A673 (cell line): ENCODE measurements at regions not wholly inside any gene's neighbourhood (a gene's known extent, or its start where the extent isn't known, plus 50 kb on each side); places are given as distances from the start of the nearest gene placed in this dataset.

Experiments used
- BruUV-seq: library from RNA; stranded (reverse); fragments of 400-500 nt; replicated peaks from 2 replicates; lab custom pipeline; 2021; lab: Mats Ljungman, UMichigan
- CTCF ChIA-PET: fragments of 300-600 bp; sonication (Branson Sonifier 250); formaldehyde crosslinking; loops from one replicate; lab custom pipeline; 2022; ENCODE audit warnings: antibody characterized with exemption; lab: Charles Lee
- POLR2A ChIA-PET: fragments of 300-600 bp; sonication (Branson Sonifier 250); formaldehyde crosslinking; loops from one replicate; lab custom pipeline; 2022; ENCODE audit warnings: antibody characterized with exemption; ENCODE audit not compliant: low non-redundant PET; lab: Charles Lee
- DNase-seq: peaks from one replicate; pipeline ENCODE4 v3.0.0-alpha.2; 2015; ENCODE audit warnings: low spot score
- H3K27ac ChIP-seq: fragments of 200-600 bp; sonication (generic); 2 replicates; pipeline ENCODE4 v1.5.1; 2016; ENCODE audit warnings: mixed run types, low read depth, mild to moderate bottlenecking, mixed read lengths, antibody characterized with exemption, low read length; ENCODE audit not compliant: poor library complexity, severe bottlenecking
- H3K27me3 ChIP-seq: fragments of 200-600 bp; sonication (generic); replicated peaks from 2 replicates; pipeline ENCODE4 v1.6.1; 2017; ENCODE audit warnings: mixed run types, low read depth, mild to moderate bottlenecking, mixed read lengths, antibody characterized with exemption, low read length; ENCODE audit not compliant: insufficient read depth, poor library complexity
- H3K36me3 ChIP-seq: fragments of 200-600 bp; sonication (generic); 2 replicates; pipeline ENCODE4 v1.6.1; 2016; ENCODE audit warnings: mixed run types, mild to moderate bottlenecking, mixed read lengths, antibody characterized with exemption, low read length; ENCODE audit not compliant: insufficient read depth, poor library complexity, severe bottlenecking
- H3K4me1 ChIP-seq: fragments of 200-600 bp; sonication (generic); 2 replicates; pipeline ENCODE4 v1.6.1; 2017; ENCODE audit warnings: mixed run types, mild to moderate bottlenecking, mixed read lengths, antibody characterized with exemption, low read length; ENCODE audit not compliant: insufficient read depth, poor library complexity, severe bottlenecking
- H3K4me3 ChIP-seq: fragments of 200-600 bp; sonication (generic); 2 replicates; pipeline ENCODE4 v1.5.1; 2016; ENCODE audit warnings: low read depth, mixed run types, mild to moderate bottlenecking, mixed read lengths, low read length; ENCODE audit not compliant: poor library complexity, severe bottlenecking
- H3K9me3 ChIP-seq: fragments of 200-600 bp; sonication (generic); 2 replicates; pipeline ENCODE4 v1.6.1; 2016; ENCODE audit warnings: mixed run types, low read depth, mild to moderate bottlenecking, mixed read lengths, antibody characterized with exemption, low read length; ENCODE audit not compliant: poor library complexity, severe bottlenecking
- CTCF ChIP-seq: fragments of 300-800, 200-600 bp; sonication (generic); conservative IDR thresholded peaks from 2 replicates; pipeline ENCODE4 v1.5.1; 2017; ENCODE audit warnings: low read depth, mild to moderate bottlenecking, antibody characterized with exemption, low read length, moderate library complexity, mixed read lengths
- EZH2 ChIP-seq: fragments of 200-600 bp; sonication (generic); IDR thresholded peaks from 2 replicates; pipeline ENCODE4 v1.6.1; 2017; ENCODE audit warnings: borderline replicate concordance, low read depth, mild to moderate bottlenecking, mixed read lengths, antibody characterized with exemption, low read length; ENCODE audit not compliant: poor library complexity, severe bottlenecking
- intact Hi-C: fragments of 100-400 bp; cut with micrococcal nuclease; formaldehyde crosslinking; loops from one replicate; pipeline ENCODE4 v1.10.0; 2022; ENCODE audit not compliant: unreplicated experiment

- Histone ChIP-seq H3K4me1 (peaks cover 15% of the 10 kb centered on the region), H3K4me3 (no peak overlapping the region), H3K27me3 (no peaks in the 10 kb centered on the region), H3K27ac (no peak overlapping the region), H3K36me3 (no peaks in the 10 kb centered on the region), H3K9me3 (no peaks in the 10 kb centered on the region)
- TF ChIP-seq CTCF (no peak), EZH2 (no peak)
- DNase-seq: no peak
- CTCF ChIA-PET: no interaction called here
- POLR2A ChIA-PET: no interaction called here
- no TSS peak for BruUV-seq
- intact Hi-C loops: no loop called here
Observed at GRCh38 chr2:187081461-187081860, 232.5 kb upstream of the ZSWIM2 start.

- no peak for TF ChIP-seq CTCF
- POLR2A ChIA-PET: no interaction called here
- no TSS peak for BruUV-seq
- no peaks in the 10 kb centered on the region for H3K9me3 ChIP-seq
- intact Hi-C loops: no loop called here
- CTCF ChIA-PET: no interaction called here
- no peak overlapping the region for H3K27ac ChIP-seq
- H3K4me3 ChIP-seq: no peak overlapping the region
- H3K4me1 ChIP-seq: peaks cover 15% of the 10 kb centered on the region
- no peaks in the 10 kb centered on the region for H3K36me3 ChIP-seq
- no peaks in the 10 kb centered on the region for H3K27me3 ChIP-seq
- peak; percentile 49 for DNase-seq
Observed at GRCh38 chr2:187079901-187080300, 230.9 kb upstream of the ZSWIM2 start.

GRCh38 chr2:187078297-187078696 lies 229.3 kb upstream of the ZSWIM2 start:
- peaks cover 15% of the 10 kb centered on the region for H3K4me1 ChIP-seq
- ChIA-PET POLR2A (no interaction called here), CTCF (no interaction called here)
- no peak for TF ChIP-seq CTCF
- TF ChIP-seq EZH2: no peak
- no peaks in the 10 kb centered on the region for H3K36me3 ChIP-seq
- H3K27me3 ChIP-seq: no peaks in the 10 kb centered on the region
- no peaks in the 10 kb centered on the region for H3K9me3 ChIP-seq
- BruUV-seq: no TSS peak
- intact Hi-C loops: no loop called here
- H3K4me3 ChIP-seq: no peak overlapping the region
- DNase-seq: no peak
- H3K27ac ChIP-seq: no peak overlapping the region
